H1 (cell line): ENCODE measurements at regions not wholly inside any gene's neighbourhood (a gene's known extent, or its start where the extent isn't known, plus 50 kb on each side); places are given as distances from the start of the nearest gene placed in this dataset.

Source experiments
- CTCF ChIA-PET: fragments of 300-600 bp; sonication (Branson Sonifier 250); formaldehyde crosslinking; loops from one replicate; lab custom pipeline; 2021; ENCODE audit not compliant: partially characterized antibody; lab: Charles Lee
- POLR2A ChIA-PET: fragments of 300-600 bp; sonication (Branson Sonifier 250); formaldehyde crosslinking; loops from one replicate; lab custom pipeline; 2021; ENCODE audit warnings: inconsistent platforms; ENCODE audit not compliant: partially characterized antibody; lab: Charles Lee
- DNase-seq, 2 experiments: peaks; one replicate each; pipeline versions ENCODE4 v3.0.0 to v3.0.0-alpha.2; 2010 to 2022; ENCODE audit warnings: low spot score in 2 of 2, low read depth in 1 of 2, mixed read lengths in 1 of 2
- FAIRE-seq: peaks from 2 replicates; lab custom pipeline; 2011; peaks lifted over from hg19 to GRCh38; lab: Jason Lieb, UNC
- H2AFZ ChIP-seq: 2 replicates; pipeline ENCODE4 v1.8.1; 2012; ENCODE audit warnings: low read length, inconsistent platforms
- H2AK5ac ChIP-seq: 2 replicates; pipeline ENCODE4 v1.6.1; 2013; ENCODE audit warnings: low read depth, low read length
- H2BK120ac ChIP-seq: replicated peaks from 2 replicates; pipeline ENCODE3; 2013; ENCODE audit warnings: low read depth, low read length, inconsistent platforms
- H2BK12ac ChIP-seq: 2 replicates; pipeline ENCODE4 v1.6.1; 2013; ENCODE audit warnings: low read depth, low read length
- H2BK15ac ChIP-seq: 2 replicates; pipeline ENCODE4 v1.6.1; 2013; ENCODE audit warnings: low read length
- H2BK20ac ChIP-seq: 2 replicates; pipeline ENCODE4 v1.6.1; 2013; ENCODE audit warnings: low read length
- H2BK5ac ChIP-seq: 2 replicates; pipeline ENCODE4 v1.6.1; 2013; ENCODE audit warnings: low read depth, low read length
- H3K14ac ChIP-seq: 2 replicates; pipeline ENCODE4 v1.6.1; 2013; ENCODE audit warnings: inconsistent platforms; ENCODE audit not compliant: insufficient read length
- H3K18ac ChIP-seq: 2 replicates; pipeline ENCODE4 v1.6.1; 2013; ENCODE audit warnings: low read length; ENCODE audit errors: extremely low read depth
- H3K23ac ChIP-seq: 2 replicates; pipeline ENCODE4 v1.6.1; 2013; ENCODE audit warnings: inconsistent platforms; ENCODE audit not compliant: insufficient read length
- H3K23me2 ChIP-seq: 2 replicates; pipeline ENCODE4 v1.6.1; 2013; ENCODE audit warnings: low read depth, low read length
- H3K27ac ChIP-seq: 2 replicates; pipeline ENCODE4 v1.6.1; 2011; ENCODE audit warnings: low read depth, low read length, inconsistent platforms
- H3K27me3 ChIP-seq, 4 experiments: replicated peaks in 1 of 4; 1 replicate in 1 of 4; 2 replicates in 3 of 4; pipeline versions ENCODE4 v1.6.1 to v1.8.1; 2011 to 2013; ENCODE audit warnings: low read length in 3 of 4, mild to moderate bottlenecking in 3 of 4, inconsistent platforms in 2 of 4, mixed read lengths in 2 of 4, moderate library complexity in 1 of 4; ENCODE audit not compliant: control insufficient read depth in 3 of 4, insufficient read depth in 3 of 4; ENCODE audit errors: extremely low read depth in 1 of 4
- H3K36me3 ChIP-seq, 4 experiments: 2 replicates each; pipeline versions ENCODE4 v1.6.1 to v1.8.1; 2011 to 2013; ENCODE audit warnings: mild to moderate bottlenecking in 4 of 4, low read length in 3 of 4, moderate library complexity in 2 of 4, control low read depth in 1 of 4, inconsistent platforms in 1 of 4; ENCODE audit not compliant: insufficient read depth in 4 of 4, control insufficient read depth in 2 of 4
- H3K4ac ChIP-seq: replicated peaks from 2 replicates; pipeline ENCODE3; 2013; ENCODE audit warnings: low read length, low read depth, mixed read lengths, inconsistent platforms; ENCODE audit not compliant: insufficient read length
- H3K4me1 ChIP-seq, 4 experiments: replicated peaks in 1 of 4; 1 replicate in 1 of 4; 2 replicates in 3 of 4; pipeline versions ENCODE4 v1.6.1 to v1.8.1; 2011 to 2013; ENCODE audit warnings: low read length in 3 of 4, inconsistent platforms in 2 of 4, mixed read lengths in 1 of 4; ENCODE audit not compliant: insufficient read depth in 4 of 4, control insufficient read depth in 3 of 4
- H3K4me2 ChIP-seq, 2 experiments: 2 replicates each; pipeline versions ENCODE4 v1.6.1 to v1.8.1; 2011 to 2013; ENCODE audit warnings: low read depth in 2 of 2, low read length in 2 of 2, control low read depth in 1 of 2, inconsistent platforms in 1 of 2, mild to moderate bottlenecking in 1 of 2; ENCODE audit not compliant: insufficient read depth in 1 of 2
- H3K4me3 ChIP-seq, 4 experiments: fragments of 200-600, 300-600 bp in 1 of 4; sonication (generic), shearing (Covaris generic), sonication (Bioruptor Twin) in 1 of 4; 2 replicates each; pipeline versions ENCODE4 v1.5.1 to v1.8.1; 2011 to 2016; ENCODE audit warnings: low read length in 4 of 4, low read depth in 3 of 4, control low read depth in 2 of 4, inconsistent platforms in 2 of 4, mild to moderate bottlenecking in 2 of 4, mixed read lengths in 1 of 4, moderate library complexity in 1 of 4; ENCODE audit not compliant: insufficient read depth in 2 of 4; ENCODE audit errors: extremely low read depth in 1 of 4
- H3K56ac ChIP-seq: replicated peaks from 2 replicates; pipeline ENCODE3; 2013; ENCODE audit warnings: low read depth, mild to moderate bottlenecking, mixed read lengths, low read length, inconsistent platforms; ENCODE audit not compliant: insufficient read length
- H3K79me1 ChIP-seq: 2 replicates; pipeline ENCODE4 v1.6.1; 2013; ENCODE audit warnings: low read depth, low read length, control low read depth
- H3K79me2 ChIP-seq, 2 experiments: 2 replicates each; pipeline versions ENCODE4 v1.6.1 to v1.8.1; 2012 to 2013; ENCODE audit warnings: low read length in 2 of 2, mild to moderate bottlenecking in 2 of 2, inconsistent platforms in 1 of 2; ENCODE audit not compliant: insufficient read depth in 2 of 2, control insufficient read depth in 1 of 2
- H3K9ac ChIP-seq, 4 experiments: replicated peaks in 1 of 4; 1 replicate in 1 of 4; 2 replicates in 3 of 4; pipeline versions ENCODE4 v1.6.1 to v1.8.1; 2011 to 2013; ENCODE audit warnings: low read depth in 3 of 4, low read length in 3 of 4, control low read depth in 2 of 4, mild to moderate bottlenecking in 2 of 4, moderate library complexity in 2 of 4, inconsistent platforms in 1 of 4; ENCODE audit errors: extremely low read depth in 1 of 4
- H3K9me3 ChIP-seq, 2 experiments: 2 replicates each; pipeline versions ENCODE4 v1.6.1 to v1.8.1; 2012 to 2013; ENCODE audit warnings: mild to moderate bottlenecking in 2 of 2, moderate library complexity in 2 of 2, control low read depth in 1 of 2, inconsistent platforms in 1 of 2, low read depth in 1 of 2, low read length in 1 of 2, mixed read lengths in 1 of 2; ENCODE audit not compliant: insufficient read depth in 2 of 2
- H4K20me1 ChIP-seq, 2 experiments: replicated peaks in 1 of 2; 2 replicates each; pipeline versions ENCODE3 to v1.8.1; 2011 to 2013; ENCODE audit warnings: inconsistent platforms in 2 of 2, low read length in 2 of 2, mild to moderate bottlenecking in 1 of 2; ENCODE audit not compliant: insufficient read depth in 2 of 2, control insufficient read depth in 1 of 2
- H4K5ac ChIP-seq: 2 replicates; pipeline ENCODE4 v1.6.1; 2013; ENCODE audit warnings: low read length, low read depth, mixed read lengths, inconsistent platforms; ENCODE audit not compliant: insufficient read length
- H4K8ac ChIP-seq: 2 replicates; pipeline ENCODE4 v1.8.0; 2013; ENCODE audit warnings: mild to moderate bottlenecking, moderate library complexity, low read length, inconsistent platforms; ENCODE audit not compliant: insufficient read depth; ENCODE audit errors: extremely low read depth
- H4K91ac ChIP-seq: replicated peaks from 2 replicates; pipeline ENCODE3; 2013; ENCODE audit warnings: low read length, mixed read lengths, inconsistent platforms; ENCODE audit not compliant: insufficient read length
- CBX5 ChIP-seq: fragments of 300-800, 300-1000 bp; sonication (generic); IDR thresholded peaks from 2 replicates; pipeline ENCODE4 v1.7.1; 2016; ENCODE audit warnings: antibody characterized with exemption, low read length, low read depth
- JUN ChIP-seq: IDR thresholded peaks from 2 replicates; pipeline ENCODE4 v1.6.1; 2011; ENCODE audit warnings: low read depth, mild to moderate bottlenecking, improper control_type of control experiment, low read length
- RFX5 ChIP-seq: IDR thresholded peaks from 2 replicates; pipeline ENCODE4 v1.6.1; 2011; ENCODE audit warnings: low read depth, low read length, improper control_type of control experiment, borderline replicate concordance
- SIX5 ChIP-seq: IDR thresholded peaks from 2 replicates; pipeline ENCODE4 v1.6.1; 2011; ENCODE audit warnings: mild to moderate bottlenecking, low read depth, low read length
- SP1 ChIP-seq: IDR thresholded peaks from 2 replicates; pipeline ENCODE4 v1.6.1; 2011; ENCODE audit warnings: low read depth, low read length
- SUZ12 ChIP-seq: fragments of 200-600 bp; sonication (generic); IDR thresholded peaks from 2 replicates; pipeline ENCODE4 v1.6.1; 2012; ENCODE audit warnings: mild to moderate bottlenecking, inconsistent platforms, low read length, moderate library complexity, mixed read lengths
- TAF1 ChIP-seq: IDR thresholded peaks from 2 replicates; pipeline ENCODE4 v1.6.1; 2011; ENCODE audit warnings: mild to moderate bottlenecking, low read depth, low read length
- WGBS, 2 experiments: shearing (Covaris generic) in 1 of 2; methylation state at CpG; one replicate each; pipeline versions ENCODE4 v1.1.6 to v1.1.7; 2013 to 2015; ENCODE audit warnings: low lambda C conversion rate in 2 of 2, mixed read lengths in 2 of 2, inconsistent platforms in 1 of 2, low coverage in 1 of 2, missing lambda C conversion rate in 1 of 2; ENCODE audit not compliant: insufficient replicate concordance in 2 of 2, insufficient coverage in 1 of 2, insufficient read length in 1 of 2; ENCODE audit errors: extremely low coverage in 1 of 2, missing lambda C conversion rate in 1 of 2; 5-methylcytosine and 5-hydroxymethylcytosine counted together

GRCh38 chr7:9781710-9782109 is 1192.0 kb upstream of the PHF14 start:
- no peak for FAIRE-seq
- no peak overlapping the region for H2BK120ac ChIP-seq

More at GRCh38 chr7:9781710-9782109, 1192.0 kb upstream of the PHF14 start:
- H4K8ac ChIP-seq = no peak overlapping the region
- no peak overlapping the region for H2BK5ac ChIP-seq
- H3K27me3 ChIP-seq = no peaks in the 10 kb centered on the region
- no peak overlapping the region for H2BK20ac ChIP-seq
- H3K4me1 ChIP-seq = no peaks in the 10 kb centered on the region
- POLR2A ChIA-PET = no interaction called here
- H2AK5ac ChIP-seq = no peak overlapping the region
- no peaks in the 10 kb centered on the region for H3K36me3 ChIP-seq
- no peak overlapping the region for H3K4me2 ChIP-seq
- no peaks in the 10 kb centered on the region for H3K23me2 ChIP-seq
- H3K23ac ChIP-seq = no peak overlapping the region
- H4K91ac ChIP-seq = no peak overlapping the region
- H4K5ac ChIP-seq = no peak overlapping the region
- H3K18ac ChIP-seq = no peak overlapping the region
- H3K9me3 ChIP-seq = no peaks in the 10 kb centered on the region
- no peak overlapping the region for H3K27ac ChIP-seq
- no peak overlapping the region for H3K9ac ChIP-seq
- 91% methylated on average over 2 of the region's 2 CpGs; no CpG with 5 or more reads in 1 of the 2 experiments for WGBS, 2 experiments
- H3K56ac ChIP-seq = no peak overlapping the region
- CTCF ChIA-PET = no interaction called here
- no peak for DNase-seq
- H3K4ac ChIP-seq = no peak overlapping the region
- no peak overlapping the region for H2BK12ac ChIP-seq
- no peaks in the 10 kb centered on the region for H3K79me1 ChIP-seq
- H3K4me3 ChIP-seq = no peak overlapping the region
- H3K14ac ChIP-seq = no peak overlapping the region
- H3K79me2 ChIP-seq = no peaks in the 10 kb centered on the region
- no peaks in the 10 kb centered on the region for H4K20me1 ChIP-seq
- TF ChIP-seq SUZ12 = no peak
- no peak for TF ChIP-seq SIX5
- TF ChIP-seq RFX5 = no peak
- TF ChIP-seq TAF1 = no peak
- TF ChIP-seq JUN = no peak
- TF ChIP-seq SP1 = no peak
- no peak for TF ChIP-seq CBX5
- no peak overlapping the region for H2AFZ ChIP-seq
- no peak overlapping the region for H2BK15ac ChIP-seq
